Neural cell (in vitro differentiated cells): ENCODE measurements at regions not wholly inside any gene's neighbourhood (a gene's known extent, or its start where the extent isn't known, plus 50 kb on each side); places are given as distances from the start of the nearest gene placed in this dataset.

Experiments used
- H2AFZ ChIP-seq: fragments of 200-600, 300-800 bp; sonication (generic), shearing (Covaris generic); 2 replicates; pipeline ENCODE4 v1.6.0; 2014; ENCODE audit warnings: low read depth, mild to moderate bottlenecking, antibody characterized with exemption, low read length, moderate library complexity
- H3F3A ChIP-seq: fragments of 200-600 bp; shearing (Covaris generic); 2 replicates; pipeline ENCODE4 v1.6.1; 2016; ENCODE audit warnings: mild to moderate bottlenecking, moderate library complexity, mixed read lengths, antibody characterized with exemption, low read length; ENCODE audit not compliant: insufficient read depth, poor library complexity, severe bottlenecking
- H3K27ac ChIP-seq: fragments of 200-600, 300-800 bp; sonication (generic), shearing (Covaris generic); 2 replicates; pipeline ENCODE4 v1.5.1; 2014; ENCODE audit warnings: mild to moderate bottlenecking, low read length, moderate library complexity
- H3K27me3 ChIP-seq: fragments of 300-800, 200-600 bp; sonication (generic), shearing (Covaris generic); 2 replicates; pipeline ENCODE4 v1.6.0; 2014; ENCODE audit warnings: mild to moderate bottlenecking, low read depth, low read length, moderate library complexity; ENCODE audit not compliant: insufficient read depth
- H3K36me3 ChIP-seq: fragments of 300-800, 200-600 bp; sonication (generic), shearing (Covaris generic); 2 replicates; pipeline ENCODE4 v1.5.1; 2014; ENCODE audit warnings: mild to moderate bottlenecking, antibody characterized with exemption, low read length, moderate library complexity; ENCODE audit not compliant: insufficient read depth
- H3K4me2 ChIP-seq: fragments of 300-800, 200-600 bp; sonication (generic), shearing (Covaris generic); 2 replicates; pipeline ENCODE4 v1.6.0; 2014; ENCODE audit warnings: mild to moderate bottlenecking, low read length
- H3K4me3 ChIP-seq: fragments of 300-800, 200-600 bp; sonication (generic), shearing (Covaris generic); 2 replicates; pipeline ENCODE4 v1.5.1; 2014; ENCODE audit warnings: mild to moderate bottlenecking, low read length, moderate library complexity
- H3K79me2 ChIP-seq: fragments of 200-600 bp; shearing (Covaris generic); replicated peaks from 2 replicates; pipeline ENCODE4 v1.6.0; 2014; ENCODE audit warnings: mild to moderate bottlenecking, low read length, moderate library complexity; ENCODE audit not compliant: insufficient read depth
- H3K9ac ChIP-seq: fragments of 300-800, 200-600 bp; sonication (generic), shearing (Covaris generic); 2 replicates; pipeline ENCODE4 v1.6.1; 2016; ENCODE audit warnings: mild to moderate bottlenecking, low read length, mixed read lengths
- H3K9me2 ChIP-seq: fragments of 200-600 bp; shearing (Covaris generic); 2 replicates; pipeline ENCODE4 v1.6.1; 2016; ENCODE audit warnings: mild to moderate bottlenecking, low read length, mixed read lengths; ENCODE audit not compliant: insufficient read depth
- H3K9me3 ChIP-seq: fragments of 200-600, 300-800 bp; sonication (generic), shearing (Covaris generic); 2 replicates; pipeline ENCODE4 v1.6.1; 2016; ENCODE audit warnings: mild to moderate bottlenecking, mixed run types, low read length, moderate library complexity, mixed read lengths
- H4K20me1 ChIP-seq: fragments of 200-600 bp; shearing (Covaris generic); 2 replicates; pipeline ENCODE4 v1.6.1; 2016; ENCODE audit warnings: mild to moderate bottlenecking, mixed run types; ENCODE audit not compliant: insufficient read depth
- EP300 ChIP-seq: fragments of 450-650 bp; conservative IDR thresholded peaks from 2 replicates; pipeline ENCODE4 v1.6.1; 2014; ENCODE audit warnings: antibody characterized with exemption, mild to moderate bottlenecking, moderate library complexity; ENCODE audit not compliant: poor library complexity, severe bottlenecking
- EZH2 ChIP-seq: fragments of 200-600, 300-800 bp; shearing (Covaris generic), sonication (generic); IDR thresholded peaks from 2 replicates; pipeline ENCODE4 v1.6.1; 2014; ENCODE audit warnings: antibody characterized with exemption, low read length, borderline replicate concordance, mild to moderate bottlenecking; ENCODE audit not compliant: insufficient read depth, poor library complexity, severe bottlenecking
- MXI1 ChIP-seq: fragments of 450-650 bp; conservative IDR thresholded peaks from 2 replicates; pipeline ENCODE4 v1.6.1; 2014; ENCODE audit warnings: antibody characterized with exemption, mild to moderate bottlenecking; ENCODE audit not compliant: poor library complexity, severe bottlenecking
- POLR2AphosphoS5 ChIP-seq: IDR thresholded peaks from 2 replicates; pipeline ENCODE4 v1.6.1; 2012
- RAD21 ChIP-seq: fragments of 450-650 bp; conservative IDR thresholded peaks from 2 replicates; pipeline ENCODE4 v1.6.1; 2014; ENCODE audit warnings: antibody characterized with exemption, mild to moderate bottlenecking, moderate library complexity
- REST ChIP-seq: IDR thresholded peaks from 2 replicates; pipeline ENCODE4 v1.6.1; 2012; ENCODE audit warnings: borderline replicate concordance
- SMC3 ChIP-seq: fragments of 450-650 bp; conservative IDR thresholded peaks from 2 replicates; pipeline ENCODE4 v1.6.1; 2014; ENCODE audit warnings: antibody characterized with exemption, mild to moderate bottlenecking, moderate library complexity; ENCODE audit not compliant: poor library complexity
- TAF1 ChIP-seq: IDR thresholded peaks from 2 replicates; pipeline ENCODE4 v1.6.1; 2012; ENCODE audit warnings: low read depth
- TF ChIP-seq, protein P1 (sequence below): fragments of 450-650 bp; IDR thresholded peaks from 2 replicates; pipeline ENCODE4 v1.5.1; 2014; ENCODE audit warnings: antibody characterized with exemption, mild to moderate bottlenecking, moderate library complexity; ENCODE audit not compliant: poor library complexity, severe bottlenecking

DNA sequence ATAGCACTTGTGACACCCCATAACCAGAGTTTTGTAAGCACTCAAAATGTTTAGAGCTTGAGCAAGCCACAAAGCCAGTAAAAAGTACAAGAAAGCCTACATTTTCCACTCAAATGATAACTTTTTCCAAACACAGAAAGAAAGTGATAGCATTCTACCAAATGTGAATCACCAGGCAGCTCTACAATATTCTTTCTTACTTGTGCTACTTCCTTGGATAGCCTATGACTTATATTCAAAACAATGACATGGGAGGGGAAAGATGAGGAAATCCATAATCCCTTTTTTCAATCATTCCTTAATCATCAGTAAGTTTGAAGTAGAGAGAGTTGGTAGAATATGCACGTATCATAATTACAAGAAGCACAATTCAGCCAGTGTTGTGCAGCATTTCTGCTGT, 650.8 kb upstream of the PCDH9 start:
- Histone ChIP-seq H3K9me3 (no peaks in the 10 kb centered on the region), H3K36me3 (no peaks in the 10 kb centered on the region), H2AFZ (no peak overlapping the region), H3K27me3 (no peaks in the 10 kb centered on the region), H3K4me2 (no peak overlapping the region), H3F3A (no peaks in the 10 kb centered on the region), H3K4me3 (no peak overlapping the region), H3K79me2 (no peaks in the 10 kb centered on the region), H3K9ac (no peak overlapping the region), H4K20me1 (no peaks in the 10 kb centered on the region), H3K9me2 (no peaks in the 10 kb centered on the region), H3K27ac (no peak overlapping the region)
- TF ChIP-seq POLR2AphosphoS5 (no peak), SMC3 (no peak), MXI1 (no peak), REST (no peak), EP300 (no peak), TAF1 (no peak), RAD21 (no peak), EZH2 (no peak)
- TF ChIP-seq, protein P1, sequence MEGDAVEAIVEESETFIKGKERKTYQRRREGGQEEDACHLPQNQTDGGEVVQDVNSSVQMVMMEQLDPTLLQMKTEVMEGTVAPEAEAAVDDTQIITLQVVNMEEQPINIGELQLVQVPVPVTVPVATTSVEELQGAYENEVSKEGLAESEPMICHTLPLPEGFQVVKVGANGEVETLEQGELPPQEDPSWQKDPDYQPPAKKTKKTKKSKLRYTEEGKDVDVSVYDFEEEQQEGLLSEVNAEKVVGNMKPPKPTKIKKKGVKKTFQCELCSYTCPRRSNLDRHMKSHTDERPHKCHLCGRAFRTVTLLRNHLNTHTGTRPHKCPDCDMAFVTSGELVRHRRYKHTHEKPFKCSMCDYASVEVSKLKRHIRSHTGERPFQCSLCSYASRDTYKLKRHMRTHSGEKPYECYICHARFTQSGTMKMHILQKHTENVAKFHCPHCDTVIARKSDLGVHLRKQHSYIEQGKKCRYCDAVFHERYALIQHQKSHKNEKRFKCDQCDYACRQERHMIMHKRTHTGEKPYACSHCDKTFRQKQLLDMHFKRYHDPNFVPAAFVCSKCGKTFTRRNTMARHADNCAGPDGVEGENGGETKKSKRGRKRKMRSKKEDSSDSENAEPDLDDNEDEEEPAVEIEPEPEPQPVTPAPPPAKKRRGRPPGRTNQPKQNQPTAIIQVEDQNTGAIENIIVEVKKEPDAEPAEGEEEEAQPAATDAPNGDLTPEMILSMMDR, result no peak

- H3K27me3 ChIP-seq, result no peaks in the 10 kb centered on the region
- H3K27ac ChIP-seq, result no peak overlapping the region
- no peak overlapping the region for H3K9ac ChIP-seq
- H3K4me2 ChIP-seq, result no peak overlapping the region
- no peak overlapping the region for H3K4me3 ChIP-seq
- no peaks in the 10 kb centered on the region for H3K9me3 ChIP-seq
- TF ChIP-seq MXI1, result no peak
- no peak for TF ChIP-seq EP300
- no peak for TF ChIP-seq TAF1
- no peak for TF ChIP-seq EZH2
- TF ChIP-seq RAD21, result no peak
- TF ChIP-seq REST, result no peak
- no peak for TF ChIP-seq SMC3
- TF ChIP-seq POLR2AphosphoS5, result no peak
- TF ChIP-seq, protein P1, result no peak
- no peaks in the 10 kb centered on the region for H3K36me3 ChIP-seq
- no peak overlapping the region for H2AFZ ChIP-seq
- no peaks in the 10 kb centered on the region for H3K9me2 ChIP-seq
- no peaks in the 10 kb centered on the region for H3F3A ChIP-seq
- H4K20me1 ChIP-seq, result no peaks in the 10 kb centered on the region
- H3K79me2 ChIP-seq, result no peaks in the 10 kb centered on the region
Measured at GRCh38 chr13:67878376-67878775, 648.2 kb upstream of the PCDH9 start.
